ENCODE measurements at regions not wholly inside any gene's neighbourhood (a gene's known extent, or its start where the extent isn't known, plus 50 kb on each side); places are given as distances from the start of the nearest gene placed in this dataset.

DNA sequence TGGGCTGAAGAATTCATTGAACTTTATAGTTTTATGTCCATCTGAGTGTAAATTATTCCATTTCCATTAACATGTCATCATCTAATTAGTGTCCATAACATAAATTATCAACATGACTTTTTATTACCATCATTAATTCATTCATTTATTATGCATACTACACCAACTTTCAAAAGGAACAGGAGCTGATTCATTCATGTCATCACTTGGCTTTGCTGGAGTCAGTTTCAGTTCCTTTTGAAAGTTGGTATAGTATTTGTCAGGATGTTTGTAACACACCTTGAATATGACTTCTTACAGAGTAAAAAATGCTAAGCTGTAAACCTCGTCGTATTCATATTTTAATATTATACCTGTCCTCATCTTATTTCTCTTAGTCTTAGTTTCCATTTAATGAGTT is 298.0 kb upstream of the RBMS3 start:
- no peaks in the 10 kb centered on the region for H4K20me1 ChIP-seq (ENCODE audit: insufficient read depth, low read depth, low read length)
- no peaks in the 10 kb centered on the region for H3K36me3 ChIP-seq (ENCODE audit: insufficient read depth, low read length)
- DNase-seq, result no peak
- peaks cover 35% of the 10 kb centered on the region for H3K9me3 ChIP-seq (ENCODE audit: low read length)
- H3K4me3 ChIP-seq (ENCODE audit: low read length), result no peak overlapping the region
- H3K9me2 ChIP-seq (replicated peaks; ENCODE audit: insufficient read depth, low read length), result no peaks in the 10 kb centered on the region
- H3K27ac ChIP-seq (ENCODE audit: low read length), result no peak overlapping the region
- H3K4me1 ChIP-seq (ENCODE audit: low read length), result no peaks in the 10 kb centered on the region
- H3K27me3 ChIP-seq (ENCODE audit: low read length), result no peaks in the 10 kb centered on the region
- H3K79me2 ChIP-seq (ENCODE audit: low read length), result no peaks in the 10 kb centered on the region
- H3K4me2 ChIP-seq (ENCODE audit: low read depth, low read length, poor library complexity, severe bottlenecking), result no peak overlapping the region
- H2AFZ ChIP-seq (ENCODE audit: low read length), result no peak overlapping the region
- H3K9ac ChIP-seq (ENCODE audit: low read length), result no peak overlapping the region

DNA sequence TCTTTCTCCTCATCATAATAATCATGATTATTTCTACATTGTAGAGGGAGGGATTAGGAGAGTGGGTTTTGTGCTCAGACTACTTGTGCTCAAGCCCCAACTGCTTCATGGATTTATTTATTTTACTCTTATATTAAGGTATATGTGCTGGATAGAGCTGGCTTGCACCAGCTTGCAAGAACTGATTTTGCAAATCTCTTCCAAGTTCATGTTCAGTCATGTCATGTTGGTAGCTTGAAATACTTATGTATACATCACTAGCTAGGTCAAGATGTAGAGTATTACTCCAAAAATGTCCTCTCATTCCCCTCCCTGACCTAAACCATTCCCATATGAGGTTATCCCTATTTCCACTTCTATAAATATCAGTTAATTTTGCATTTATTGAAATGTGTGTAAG is 293.9 kb upstream of the RBMS3 start:
- Histone ChIP-seq H3K4me3 (ENCODE audit: low read length) (no peak overlapping the region), H3K4me1 (ENCODE audit: low read length) (no peaks in the 10 kb centered on the region), H3K9ac (ENCODE audit: low read length) (no peak overlapping the region), H3K4me2 (ENCODE audit: low read depth, low read length, poor library complexity, severe bottlenecking) (no peak overlapping the region), H3K36me3 (ENCODE audit: insufficient read depth, low read length) (no peaks in the 10 kb centered on the region), H2AFZ (ENCODE audit: low read length) (no peak overlapping the region), H3K9me2 (replicated peaks; ENCODE audit: insufficient read depth, low read length) (no peaks in the 10 kb centered on the region), H3K79me2 (ENCODE audit: low read length) (no peaks in the 10 kb centered on the region), H3K9me3 (ENCODE audit: low read length) (peaks cover 32% of the 10 kb centered on the region), H4K20me1 (ENCODE audit: insufficient read depth, low read depth, low read length) (no peaks in the 10 kb centered on the region), H3K27ac (ENCODE audit: low read length) (no peak overlapping the region), H3K27me3 (ENCODE audit: low read length) (no peaks in the 10 kb centered on the region)
- no peak for DNase-seq

DNA sequence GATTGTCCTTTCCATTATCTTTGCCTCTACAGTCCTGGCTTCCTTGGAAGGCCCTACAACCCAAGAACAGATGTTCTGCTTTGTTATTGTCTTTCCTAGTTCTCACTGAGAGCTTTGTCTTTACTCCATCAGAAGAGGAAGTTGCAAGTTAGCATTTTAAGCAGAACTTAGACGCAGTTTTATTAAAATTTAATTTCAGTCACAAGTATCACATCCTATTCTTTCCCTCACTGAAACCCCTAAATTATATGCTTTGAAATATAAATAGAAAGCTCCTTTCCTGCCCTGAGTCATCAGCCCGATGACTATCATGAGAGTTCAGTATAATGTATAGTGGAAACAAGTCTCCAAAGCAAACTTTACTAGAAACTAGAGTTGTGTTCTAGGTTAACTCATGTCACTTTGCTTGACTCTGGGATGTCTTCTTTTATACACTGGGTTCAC is 291.2 kb upstream of the RBMS3 start:
- Histone ChIP-seq H3K9me2 (replicated peaks; ENCODE audit: insufficient read depth, low read length) (no peaks in the 10 kb centered on the region), H3K27ac (ENCODE audit: low read length) (no peak overlapping the region), H3K4me1 (ENCODE audit: low read length) (no peaks in the 10 kb centered on the region), H4K20me1 (ENCODE audit: insufficient read depth, low read depth, low read length) (no peaks in the 10 kb centered on the region), H3K79me2 (ENCODE audit: low read length) (no peaks in the 10 kb centered on the region), H3K36me3 (ENCODE audit: insufficient read depth, low read length) (no peaks in the 10 kb centered on the region), H3K27me3 (ENCODE audit: low read length) (no peaks in the 10 kb centered on the region), H2AFZ (ENCODE audit: low read length) (no peak overlapping the region), H3K9me3 (ENCODE audit: low read length) (peaks cover 26% of the 10 kb centered on the region), H3K9ac (ENCODE audit: low read length) (no peak overlapping the region), H3K4me3 (ENCODE audit: low read length) (no peak overlapping the region), H3K4me2 (ENCODE audit: low read depth, low read length, poor library complexity, severe bottlenecking) (no peak overlapping the region)
- no peak for DNase-seq

DNA sequence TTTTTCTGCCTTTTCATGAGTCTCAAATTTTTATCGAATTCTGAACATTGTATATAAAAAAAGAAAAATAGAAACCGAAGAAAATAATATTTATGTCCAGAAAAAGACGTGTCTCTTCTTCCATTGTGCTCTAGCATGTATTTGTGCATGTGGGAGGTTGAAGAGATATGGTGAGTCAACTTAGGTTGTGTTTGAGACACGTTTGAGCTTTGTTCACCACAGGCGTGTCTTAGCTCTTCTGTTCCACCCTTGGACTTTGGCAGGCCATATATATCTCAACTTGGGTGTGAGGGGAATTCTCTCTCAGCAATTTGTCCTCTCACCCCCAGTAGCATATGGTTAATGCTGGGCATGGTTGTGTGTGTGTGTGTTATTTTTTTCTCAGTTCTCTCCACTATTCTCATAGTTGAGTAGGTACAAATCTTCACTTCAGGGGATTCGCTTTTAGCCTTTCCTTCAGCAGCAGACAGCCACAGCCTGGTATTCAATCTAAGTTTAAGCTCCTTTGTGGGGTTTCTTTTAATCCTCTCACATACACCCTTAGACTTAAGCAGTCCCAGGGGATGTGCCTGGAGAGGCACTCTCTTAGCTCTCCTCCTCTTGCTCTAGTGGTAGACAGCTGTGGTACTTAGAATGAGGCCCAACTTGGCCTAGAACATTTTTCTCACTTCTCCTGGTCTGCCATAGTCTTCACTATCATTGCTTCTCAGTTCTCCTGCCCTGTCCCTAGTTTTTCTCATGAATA is 286.5 kb upstream of the RBMS3 start:
- no peaks in the 10 kb centered on the region for H3K36me3 ChIP-seq (ENCODE audit: insufficient read depth, low read length)
- H3K4me1 ChIP-seq (ENCODE audit: low read length), result no peaks in the 10 kb centered on the region
- DNase-seq, result no peak
- H3K9me3 ChIP-seq (ENCODE audit: low read length), result peaks cover 18% of the 10 kb centered on the region
- H3K4me2 ChIP-seq (ENCODE audit: low read depth, low read length, poor library complexity, severe bottlenecking), result no peak overlapping the region
- no peak overlapping the region for H3K4me3 ChIP-seq (ENCODE audit: low read length)
- H3K79me2 ChIP-seq (ENCODE audit: low read length), result no peaks in the 10 kb centered on the region
- H2AFZ ChIP-seq (ENCODE audit: low read length), result no peak overlapping the region
- H3K27me3 ChIP-seq (ENCODE audit: low read length), result no peaks in the 10 kb centered on the region
- H3K27ac ChIP-seq (ENCODE audit: low read length), result no peak overlapping the region
- H3K9ac ChIP-seq (ENCODE audit: low read length), result no peak overlapping the region
- no peaks in the 10 kb centered on the region for H4K20me1 ChIP-seq (ENCODE audit: insufficient read depth, low read depth, low read length)
- H3K9me2 ChIP-seq (replicated peaks; ENCODE audit: insufficient read depth, low read length), result no peaks in the 10 kb centered on the region

DNA sequence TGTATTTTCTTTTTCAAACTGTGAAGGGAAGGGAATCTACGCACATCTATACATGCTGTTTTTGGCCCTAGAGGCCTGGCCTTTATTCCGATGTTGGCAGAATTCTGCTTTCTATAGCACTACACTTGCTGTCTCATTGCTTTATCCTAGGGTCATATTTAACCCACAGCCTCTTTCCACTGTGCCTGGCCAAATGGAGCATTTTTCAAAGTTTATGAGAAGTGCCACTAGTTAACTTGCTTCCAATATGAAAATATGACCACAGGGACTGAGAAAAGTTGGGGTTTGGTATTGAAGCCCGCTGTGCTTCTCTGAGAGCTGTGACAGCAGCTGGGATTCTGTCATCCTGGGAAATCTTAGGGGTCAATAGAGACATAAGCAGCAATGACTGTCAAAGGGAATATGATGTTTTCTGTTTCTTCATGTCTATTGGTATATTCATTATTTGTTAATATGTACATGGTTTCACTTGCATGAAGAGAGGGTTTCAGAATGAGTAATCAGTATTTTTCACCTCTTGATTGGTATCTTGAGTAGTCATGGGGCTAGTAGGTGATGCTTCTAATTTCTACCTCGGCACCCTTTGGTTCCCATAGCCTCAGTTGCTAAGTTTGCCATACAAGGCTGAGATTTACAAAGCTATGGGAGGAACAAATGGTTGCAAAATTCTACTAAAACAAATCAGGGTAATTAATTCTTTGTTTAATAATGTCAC is 275.8 kb upstream of the RBMS3 start:
- no peak overlapping the region for H3K4me2 ChIP-seq (ENCODE audit: low read depth, low read length, poor library complexity, severe bottlenecking)

DNA sequence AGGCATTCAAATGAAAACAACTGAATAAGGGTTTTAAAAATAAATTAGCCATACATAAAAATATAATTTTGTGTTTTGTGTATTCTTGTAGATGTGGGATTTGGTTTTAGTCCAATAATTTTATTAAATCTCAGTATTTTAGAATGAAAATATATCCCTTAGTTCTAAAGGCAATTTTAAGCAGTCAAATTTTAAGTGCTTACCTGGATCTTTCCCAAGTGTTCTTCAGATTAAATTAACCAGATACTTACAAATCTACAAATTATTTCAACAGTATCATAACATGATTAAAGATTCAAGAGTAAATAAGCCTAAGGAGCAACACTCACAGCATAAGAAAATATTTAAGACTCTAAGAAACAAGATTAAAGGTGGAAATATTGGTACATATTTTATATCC is 275.0 kb upstream of the RBMS3 start:
- Histone ChIP-seq H3K27me3 (ENCODE audit: low read length) (no peaks in the 10 kb centered on the region), H3K4me2 (ENCODE audit: low read depth, low read length, poor library complexity, severe bottlenecking) (no peak overlapping the region), H3K9me3 (ENCODE audit: low read length) (peaks cover 8% of the 10 kb centered on the region), H3K9me2 (replicated peaks; ENCODE audit: insufficient read depth, low read length) (no peaks in the 10 kb centered on the region), H3K79me2 (ENCODE audit: low read length) (no peaks in the 10 kb centered on the region), H2AFZ (ENCODE audit: low read length) (no peak overlapping the region), H4K20me1 (ENCODE audit: insufficient read depth, low read depth, low read length) (no peaks in the 10 kb centered on the region), H3K27ac (ENCODE audit: low read length) (no peak overlapping the region), H3K4me1 (ENCODE audit: low read length) (no peaks in the 10 kb centered on the region), H3K4me3 (ENCODE audit: low read length) (no peak overlapping the region), H3K9ac (ENCODE audit: low read length) (no peak overlapping the region), H3K36me3 (ENCODE audit: insufficient read depth, low read length) (no peaks in the 10 kb centered on the region)
- no peak for DNase-seq

More for the DNA sequence above, 275.8 kb upstream of the RBMS3 start:
- Histone ChIP-seq H3K9me3 (ENCODE audit: low read length) (peaks cover 9% of the 10 kb centered on the region), H3K79me2 (ENCODE audit: low read length) (no peaks in the 10 kb centered on the region), H3K27ac (ENCODE audit: low read length) (no peak overlapping the region), H3K27me3 (ENCODE audit: low read length) (no peaks in the 10 kb centered on the region), H3K9me2 (replicated peaks; ENCODE audit: insufficient read depth, low read length) (no peaks in the 10 kb centered on the region), H4K20me1 (ENCODE audit: insufficient read depth, low read depth, low read length) (no peaks in the 10 kb centered on the region), H2AFZ (ENCODE audit: low read length) (no peak overlapping the region), H3K9ac (ENCODE audit: low read length) (no peak overlapping the region), H3K4me1 (ENCODE audit: low read length) (no peaks in the 10 kb centered on the region), H3K36me3 (ENCODE audit: insufficient read depth, low read length) (no peaks in the 10 kb centered on the region), H3K4me3 (ENCODE audit: low read length) (no peak overlapping the region)
- DNase-seq, result no peak

DNA sequence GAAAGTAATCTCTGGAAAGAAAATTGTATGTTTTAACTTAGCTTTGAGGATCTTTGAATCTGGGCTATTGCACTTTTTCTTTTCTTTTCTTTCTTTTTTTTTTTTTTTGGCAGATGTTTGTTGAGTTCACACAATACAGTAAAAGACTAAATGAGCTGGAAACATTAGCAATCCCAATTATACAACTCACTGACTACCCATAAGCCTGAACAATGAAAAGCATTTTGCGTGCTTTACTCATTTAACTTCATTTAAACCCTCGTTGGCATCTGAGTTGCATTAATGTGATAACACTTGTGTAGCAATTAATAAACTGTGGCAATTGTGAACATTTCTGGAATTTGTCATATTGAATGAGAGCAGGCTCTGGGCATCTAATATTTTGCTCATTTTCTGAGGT is 269.4 kb upstream of the RBMS3 start:
- no peaks in the 10 kb centered on the region for H3K27me3 ChIP-seq (ENCODE audit: low read length)
- no peaks in the 10 kb centered on the region for H3K4me1 ChIP-seq (ENCODE audit: low read length)
- no peak overlapping the region for H2AFZ ChIP-seq (ENCODE audit: low read length)

DNA sequence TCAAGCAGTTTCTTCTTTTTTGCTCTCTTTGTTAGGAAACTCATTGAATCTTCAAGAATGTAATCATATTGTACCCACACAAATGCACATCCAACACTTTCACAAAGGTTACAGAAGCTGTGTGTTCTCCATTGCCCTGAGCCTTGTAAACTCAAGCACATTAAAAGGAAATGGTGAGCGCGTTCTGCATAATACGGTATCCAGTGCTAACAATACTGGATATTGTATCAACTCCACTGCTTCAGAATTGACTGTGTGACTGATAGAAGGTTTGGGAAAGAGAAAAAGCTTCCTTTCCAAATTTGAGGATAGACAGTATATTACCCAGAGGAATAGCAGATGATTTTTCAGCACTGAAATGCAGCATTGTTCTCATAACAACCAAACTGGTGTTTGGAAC is 268.9 kb upstream of the RBMS3 start:
- Histone ChIP-seq H3K9me3 (ENCODE audit: low read length) (peaks cover 12% of the 10 kb centered on the region), H3K4me3 (ENCODE audit: low read length) (no peak overlapping the region), H3K9me2 (replicated peaks; ENCODE audit: insufficient read depth, low read length) (no peaks in the 10 kb centered on the region), H3K27ac (ENCODE audit: low read length) (no peak overlapping the region), H3K4me1 (ENCODE audit: low read length) (no peaks in the 10 kb centered on the region), H3K4me2 (ENCODE audit: low read depth, low read length, poor library complexity, severe bottlenecking) (no peak overlapping the region), H2AFZ (ENCODE audit: low read length) (no peak overlapping the region), H3K36me3 (ENCODE audit: insufficient read depth, low read length) (no peaks in the 10 kb centered on the region), H3K9ac (ENCODE audit: low read length) (no peak overlapping the region), H3K27me3 (ENCODE audit: low read length) (no peaks in the 10 kb centered on the region), H3K79me2 (ENCODE audit: low read length) (no peaks in the 10 kb centered on the region), H4K20me1 (ENCODE audit: insufficient read depth, low read depth, low read length) (no peaks in the 10 kb centered on the region)
- no peak for DNase-seq

More for the DNA sequence above, 269.4 kb upstream of the RBMS3 start:
- no peak overlapping the region for H3K4me3 ChIP-seq (ENCODE audit: low read length)
- H3K9me3 ChIP-seq (ENCODE audit: low read length), result peaks cover 11% of the 10 kb centered on the region
- H3K36me3 ChIP-seq (ENCODE audit: insufficient read depth, low read length), result no peaks in the 10 kb centered on the region
- DNase-seq, result no peak
- H3K9ac ChIP-seq (ENCODE audit: low read length), result no peak overlapping the region
- H3K9me2 ChIP-seq (replicated peaks; ENCODE audit: insufficient read depth, low read length), result no peaks in the 10 kb centered on the region
- H3K79me2 ChIP-seq (ENCODE audit: low read length), result no peaks in the 10 kb centered on the region
- no peaks in the 10 kb centered on the region for H4K20me1 ChIP-seq (ENCODE audit: insufficient read depth, low read depth, low read length)
- H3K4me2 ChIP-seq (ENCODE audit: low read depth, low read length, poor library complexity, severe bottlenecking), result no peak overlapping the region
- H3K27ac ChIP-seq (ENCODE audit: low read length), result no peak overlapping the region
